Immature natural killer cell (primary cell): ENCODE measurements at regions not wholly inside any gene's neighbourhood (a gene's known extent, or its start where the extent isn't known, plus 50 kb on each side); places are given as distances from the start of the nearest gene placed in this dataset.
"Not testable (repeated sequence)": the region's sequence is repeated elsewhere in the genome, so short reads cannot be mapped to it uniquely, and the experiment has no call there.

Experiments
- DNase-seq, 3 donors: peaks; one replicate each; pipeline ENCODE4 v3.0.0; 2022; ENCODE audit warnings: mixed read lengths in 1 of 3
- H3K27ac Mint-ChIP-seq, 6 donors: one replicate each; pipeline ENCODE4 v1.8.0; 2020; ENCODE audit warnings: mixed read lengths in 6 of 6, mild to moderate bottlenecking in 5 of 6, inconsistent platforms in 4 of 6, moderate library complexity in 3 of 6
- H3K27me3 Mint-ChIP-seq, 3 donors: one replicate each; pipeline ENCODE4 v1.8.0; 2020 to 2021; ENCODE audit warnings: low read depth in 3 of 3, mild to moderate bottlenecking in 3 of 3, mixed read lengths in 3 of 3, moderate library complexity in 3 of 3, inconsistent platforms in 1 of 3
- H3K36me3 Mint-ChIP-seq, 3 donors: one replicate each; pipeline ENCODE4 v1.8.0; 2020; ENCODE audit warnings: mixed read lengths in 3 of 3, inconsistent platforms in 2 of 3, mild to moderate bottlenecking in 2 of 3
- H3K4me1 Mint-ChIP-seq, 2 donors: one replicate each; pipeline ENCODE4 v1.8.0; 2020; ENCODE audit warnings: inconsistent platforms in 2 of 2, mild to moderate bottlenecking in 2 of 2, mixed read lengths in 2 of 2, moderate library complexity in 1 of 2
- H3K4me3 Mint-ChIP-seq, 5 donors: one replicate each; pipeline ENCODE4 v1.8.0; 2020; ENCODE audit warnings: mild to moderate bottlenecking in 5 of 5, mixed read lengths in 5 of 5, inconsistent platforms in 3 of 5, moderate library complexity in 3 of 5
- H3K9me3 Mint-ChIP-seq, 6 donors: one replicate each; pipeline ENCODE4 v1.8.0; 2020; ENCODE audit warnings: mild to moderate bottlenecking in 6 of 6, mixed read lengths in 6 of 6, inconsistent platforms in 4 of 6, moderate library complexity in 3 of 6

GRCh38 chr9:75438716-75439115 is 350.4 kb downstream of the OSTF1 start:
- Mint-ChIP-seq H3K36me3 (no peaks in the 10 kb centered on the region), H3K27me3 (no peaks in the 10 kb centered on the region), H3K9me3 (peaks cover 0 to 5% (median 0%) of the 10 kb centered on the region in 6 donors), H3K4me3 (no peak overlapping the region), H3K27ac (no peak overlapping the region), H3K4me1 (peaks cover 0 to 8% of the 10 kb centered on the region in 2 donors)
- no peak for DNase-seq

GRCh38 chr9:75440914-75441313 is 352.6 kb downstream of the OSTF1 start:
- Mint-ChIP-seq H3K27ac (no peak overlapping the region), H3K4me3 (no peak overlapping the region), H3K36me3 (peaks cover 0 to 3% (median 0%) of the 10 kb centered on the region in 3 donors), H3K27me3 (peaks cover 0 to 4% (median 0%) of the 10 kb centered on the region in 3 donors), H3K4me1 (peaks cover 0 to 8% of the 10 kb centered on the region in 2 donors), H3K9me3 (peaks cover 0 to 17% (median 0%) of the 10 kb centered on the region in 6 donors)
- no peak for DNase-seq

DNA sequence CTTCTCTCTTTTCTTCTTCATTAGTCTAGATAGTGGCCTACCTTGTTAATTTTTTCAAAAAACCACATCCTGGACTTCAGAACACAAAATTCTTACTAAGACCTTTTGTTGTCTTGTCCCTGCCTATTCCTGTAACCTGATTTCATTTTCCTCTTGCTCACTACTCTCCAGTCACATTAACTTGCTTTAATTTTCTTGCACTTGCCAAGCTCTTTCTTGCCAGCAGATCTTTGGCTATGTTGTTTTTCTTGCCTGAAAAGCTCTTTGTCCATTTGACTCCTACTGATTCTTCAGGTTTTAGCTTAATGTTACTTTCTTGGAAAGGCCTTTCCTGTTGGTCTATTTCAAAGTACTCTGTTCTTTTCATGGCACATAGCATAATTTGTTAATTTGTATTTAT is 356.8 kb downstream of the OSTF1 start:
- peaks cover 0 to 17% (median 0%) of the 10 kb centered on the region in 6 donors for H3K9me3 Mint-ChIP-seq
- no peak overlapping the region for H3K4me3 Mint-ChIP-seq
- no peak for DNase-seq
- peaks cover 0 to 7% (median 3%) of the 10 kb centered on the region in 3 donors for H3K27me3 Mint-ChIP-seq
- H3K27ac Mint-ChIP-seq: no peak overlapping the region
- peaks cover 0 to 3% (median 0%) of the 10 kb centered on the region in 3 donors for H3K36me3 Mint-ChIP-seq
- H3K4me1 Mint-ChIP-seq: no peaks in the 10 kb centered on the region

- Mint-ChIP-seq H3K9me3 (peaks cover 0 to 17% (median 0%) of the 10 kb centered on the region in 6 donors), H3K27me3 (peaks cover 0 to 7% (median 3%) of the 10 kb centered on the region in 3 donors), H3K27ac (no peak overlapping the region), H3K4me3 (no peak overlapping the region), H3K36me3 (peaks cover 0 to 3% (median 0%) of the 10 kb centered on the region in 3 donors), H3K4me1 (no peaks in the 10 kb centered on the region)
- DNase-seq: no peak
Measured at GRCh38 chr9:75447281-75447680, 359.0 kb downstream of the OSTF1 start.

- Mint-ChIP-seq H3K4me1 (no peaks in the 10 kb centered on the region), H3K36me3 (peaks cover 0 to 3% (median 0%) of the 10 kb centered on the region in 3 donors), H3K27me3 (peaks cover 0 to 7% (median 3%) of the 10 kb centered on the region in 3 donors), H3K9me3 (peaks cover 0 to 17% (median 0%) of the 10 kb centered on the region in 6 donors), H3K4me3 (no peak overlapping the region), H3K27ac (no peak overlapping the region)
- DNase-seq: no peak
Measured at GRCh38 chr9:75448281-75448680, 360.0 kb downstream of the OSTF1 start.

GRCh38 chr9:75448955-75449354 is 360.6 kb downstream of the OSTF1 start:
- Mint-ChIP-seq H3K4me3 (no peak overlapping the region), H3K27ac (no peak overlapping the region), H3K36me3 (peaks cover 0 to 3% (median 0%) of the 10 kb centered on the region in 3 donors), H3K4me1 (no peaks in the 10 kb centered on the region), H3K27me3 (peaks cover 0 to 7% (median 3%) of the 10 kb centered on the region in 3 donors), H3K9me3 (peaks cover 0 to 10% (median 0%) of the 10 kb centered on the region in 6 donors)
- DNase-seq: no peak

GRCh38 chr9:75451045-75451444 is 362.7 kb downstream of the OSTF1 start:
- Mint-ChIP-seq H3K4me1 (no peaks in the 10 kb centered on the region), H3K4me3 (no peak overlapping the region), H3K9me3 (no peaks in the 10 kb centered on the region)

DNA sequence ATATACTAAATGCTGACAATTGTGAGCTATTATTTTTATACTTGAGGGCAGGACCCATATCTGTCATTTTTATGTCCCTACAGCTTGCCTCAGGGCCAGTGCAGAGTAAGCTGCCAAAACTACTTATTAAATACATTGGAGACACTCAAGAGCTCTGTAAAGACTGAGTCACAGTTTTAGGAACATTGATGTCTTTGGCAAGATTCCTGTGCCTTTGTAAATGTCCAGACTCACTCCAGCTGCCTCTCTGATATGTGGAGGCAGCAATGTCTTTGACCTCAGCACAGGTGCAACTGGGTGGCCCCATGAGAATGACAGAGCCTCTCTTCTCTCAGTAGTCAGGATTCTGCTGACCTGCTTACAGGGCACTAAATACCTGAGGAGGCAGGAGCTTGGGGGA is 363.2 kb downstream of the OSTF1 start:
- no peaks in the 10 kb centered on the region for H3K4me1 Mint-ChIP-seq
- no peak for DNase-seq
- H3K4me3 Mint-ChIP-seq: no peak overlapping the region
- no peaks in the 10 kb centered on the region for H3K36me3 Mint-ChIP-seq
- no peak overlapping the region for H3K27ac Mint-ChIP-seq
- H3K27me3 Mint-ChIP-seq: peaks cover 2 to 3% (median 3%) of the 10 kb centered on the region in 3 donors
- no peaks in the 10 kb centered on the region for H3K9me3 Mint-ChIP-seq

More at GRCh38 chr9:75451045-75451444, 362.7 kb downstream of the OSTF1 start:
- Mint-ChIP-seq H3K27ac (no peak overlapping the region), H3K36me3 (no peaks in the 10 kb centered on the region), H3K27me3 (peaks cover 2 to 3% (median 3%) of the 10 kb centered on the region in 3 donors)
- DNase-seq: no peak

DNA sequence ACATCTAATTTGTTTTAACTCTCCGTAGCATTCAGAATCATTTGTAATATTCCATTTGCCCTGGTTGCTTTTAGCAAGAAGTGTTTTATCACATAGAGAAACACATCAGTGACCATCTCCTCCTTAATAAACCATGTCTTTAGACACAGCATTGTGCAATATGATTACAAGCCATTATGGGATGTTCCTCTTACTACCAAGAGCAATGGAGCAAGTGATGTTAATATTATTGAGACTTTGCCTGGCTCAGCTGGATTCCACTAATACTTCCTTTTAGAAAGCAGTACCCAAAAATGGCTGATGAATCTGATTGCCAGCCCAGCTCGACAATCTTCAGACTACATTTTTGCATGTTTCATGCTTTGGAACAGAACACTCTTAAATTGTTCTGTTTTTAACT is 364.2 kb downstream of the OSTF1 start:
- no peaks in the 10 kb centered on the region for H3K36me3 Mint-ChIP-seq
- H3K4me1 Mint-ChIP-seq: no peaks in the 10 kb centered on the region
- H3K27me3 Mint-ChIP-seq: peaks cover 2 to 4% (median 3%) of the 10 kb centered on the region in 3 donors
- no peak overlapping the region for H3K4me3 Mint-ChIP-seq
- no peak overlapping the region for H3K27ac Mint-ChIP-seq
- H3K9me3 Mint-ChIP-seq: peaks cover 0 to under 1% (median 0%) of the 10 kb centered on the region in 6 donors
- no peak for DNase-seq

GRCh38 chr9:75454043-75454442 is 365.7 kb downstream of the OSTF1 start:
- Mint-ChIP-seq H3K9me3 (peaks cover 0 to 6% (median 0%) of the 10 kb centered on the region in 6 donors), H3K27ac (no peak overlapping the region), H3K4me1 (no peaks in the 10 kb centered on the region), H3K27me3 (peaks cover 0 to 4% (median 2%) of the 10 kb centered on the region in 3 donors), H3K36me3 (no peaks in the 10 kb centered on the region), H3K4me3 (no peak overlapping the region)
- DNase-seq: no peak

DNA sequence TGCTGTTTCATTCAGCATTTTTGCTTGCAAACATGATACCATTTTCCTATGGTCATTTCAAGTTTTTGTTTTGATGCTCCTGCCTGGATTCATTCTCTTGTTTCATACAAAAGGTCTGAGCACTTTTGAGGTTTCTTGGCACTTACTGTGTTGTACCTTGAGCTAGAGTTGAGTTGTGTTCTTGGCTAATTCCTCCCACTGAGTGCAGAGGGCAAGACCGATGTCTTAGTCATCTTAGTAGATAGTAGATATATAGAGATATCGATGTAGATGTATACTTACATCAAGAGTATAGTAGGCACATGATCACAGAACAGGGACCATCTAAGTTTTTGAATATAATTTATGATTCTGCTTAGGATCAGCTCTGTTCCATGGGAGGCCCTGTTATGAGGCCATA is 366.6 kb downstream of the OSTF1 start:
- H3K27me3 Mint-ChIP-seq: peaks cover 0 to 2% (median 1%) of the 10 kb centered on the region in 3 donors
- no peak overlapping the region for H3K27ac Mint-ChIP-seq
- no peak overlapping the region for H3K4me3 Mint-ChIP-seq
- peaks cover 0 to 6% (median under 1%) of the 10 kb centered on the region in 6 donors for H3K9me3 Mint-ChIP-seq
- no peaks in the 10 kb centered on the region for H3K4me1 Mint-ChIP-seq
- no peak for DNase-seq
- H3K36me3 Mint-ChIP-seq: no peaks in the 10 kb centered on the region

GRCh38 chr9:75455444-75455921 is 367.2 kb downstream of the OSTF1 start:
- Mint-ChIP-seq H3K4me1 (no peaks in the 10 kb centered on the region), H3K27ac (no peak overlapping the region), H3K4me3 (no peak overlapping the region), H3K36me3 (no peaks in the 10 kb centered on the region), H3K27me3 (peaks cover 0 to 2% (median 1%) of the 10 kb centered on the region in 3 donors), H3K9me3 (peaks cover 0 to 6% (median under 1%) of the 10 kb centered on the region in 6 donors)
- DNase-seq: no peak

- no peaks in the 10 kb centered on the region for H3K4me1 Mint-ChIP-seq
- DNase-seq: no peak
- H3K27ac Mint-ChIP-seq: no peak overlapping the region
- H3K36me3 Mint-ChIP-seq: no peaks in the 10 kb centered on the region
- H3K27me3 Mint-ChIP-seq: peaks cover 0 to 2% (median 1%) of the 10 kb centered on the region in 3 donors
- H3K4me3 Mint-ChIP-seq: no peak overlapping the region
- H3K9me3 Mint-ChIP-seq: peaks cover 0 to 6% (median under 1%) of the 10 kb centered on the region in 6 donors
Measured at GRCh38 chr9:75456698-75457097, 368.4 kb downstream of the OSTF1 start.

DNA sequence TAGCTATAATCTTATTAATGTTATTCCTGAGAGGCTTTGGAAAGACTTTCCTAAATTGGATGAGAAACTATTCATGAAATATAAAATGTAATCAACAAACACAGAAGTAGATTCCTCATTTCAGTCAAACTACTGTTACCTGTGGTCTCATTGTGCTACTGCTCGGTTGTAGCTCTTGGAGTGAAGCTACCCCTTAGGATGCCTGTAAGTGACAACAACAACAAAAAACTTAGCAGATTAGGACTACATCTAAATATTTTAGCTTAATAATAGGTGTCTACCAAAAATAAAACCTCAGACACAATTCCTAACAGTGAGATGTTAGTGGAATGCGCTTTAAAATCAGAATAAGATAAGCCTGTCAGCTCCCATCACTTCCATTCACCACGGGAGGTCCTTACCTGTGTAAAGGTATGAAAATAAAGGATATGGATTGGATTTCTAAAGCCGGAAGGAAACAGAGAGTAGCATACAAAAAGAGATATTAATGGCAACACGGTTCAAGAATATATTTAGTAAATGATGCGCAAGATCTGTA is 369.2 kb downstream of the OSTF1 start:
- H3K9me3 Mint-ChIP-seq: peaks cover 0 to 11% (median under 1%) of the 10 kb centered on the region in 6 donors
- peaks cover 0 to 4% (median 1%) of the 10 kb centered on the region in 3 donors for H3K27me3 Mint-ChIP-seq
- no peak overlapping the region for H3K4me3 Mint-ChIP-seq
- no peak for DNase-seq
- H3K4me1 Mint-ChIP-seq: no peaks in the 10 kb centered on the region
- no peak overlapping the region for H3K27ac Mint-ChIP-seq
- H3K36me3 Mint-ChIP-seq: no peaks in the 10 kb centered on the region

DNA sequence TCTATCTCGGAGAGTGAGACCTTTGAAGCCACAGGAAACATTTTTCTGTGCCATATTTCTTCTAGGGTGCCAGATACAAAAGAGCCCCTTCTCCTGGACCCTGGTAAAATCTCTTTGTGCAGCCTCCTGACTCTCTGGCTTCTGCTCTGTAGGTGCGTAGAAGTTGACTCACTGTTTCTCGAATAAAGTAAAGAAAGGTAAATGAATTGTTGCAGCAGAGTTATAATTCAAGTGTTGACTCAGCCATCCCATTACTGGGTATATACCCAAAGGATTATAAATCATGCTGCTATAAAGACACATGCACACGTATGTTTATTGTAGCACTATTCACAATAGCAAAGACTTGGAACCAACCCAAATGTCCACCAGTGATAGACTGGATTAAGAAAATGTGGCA is 371.0 kb downstream of the OSTF1 start:
- not testable (repeated sequence) for H3K4me3 Mint-ChIP-seq, H3K36me3 Mint-ChIP-seq, DNase-seq, H3K27me3 Mint-ChIP-seq, H3K4me1 Mint-ChIP-seq, H3K27ac Mint-ChIP-seq
- peaks cover 0 to 11% (median under 1%) of the 10 kb centered on the region in 6 donors for H3K9me3 Mint-ChIP-seq
